HepG2 (cell line): ENCODE measurements at regions not wholly inside any gene's neighbourhood (a gene's known extent, or its start where the extent isn't known, plus 50 kb on each side); places are given as distances from the start of the nearest gene placed in this dataset.
A peak's percentile ranks its signal among the peaks of the same experiment; 100 is the strongest.

ENCODE experiments used
- ATAC-seq: fragments of 200-7000 bp; cut with Tn5 transposase; 3 replicates; pipeline ENCODE4 v1.9.1; 2020; ENCODE audit warnings: mild to moderate bottlenecking, moderate library complexity
- BruUV-seq: library from RNA; stranded (reverse); fragments of 400-500 nt; replicated peaks from 2 replicates; lab custom pipeline; 2021; lab: Mats Ljungman, UMichigan
- CTCF ChIA-PET: fragments of 300-600 bp; formaldehyde crosslinking; extraction: SDS; loops from one replicate; lab custom pipeline; 2021; ENCODE audit warnings: low total read pairs, inconsistent platforms, low intra/inter-chr PET ratio; lab: Yijun Ruan, JAX
- POLR2A ChIA-PET: fragments of 350-600 bp; sonication (Branson Sonifier 250); formaldehyde crosslinking; loops from one replicate; lab custom pipeline; 2020; ENCODE audit warnings: antibody characterized with exemption, inconsistent platforms; lab: Yijun Ruan, JAX
- DNase-seq: peaks from one replicate; pipeline ENCODE4 v3.0.0-alpha.2; 2015; ENCODE audit warnings: low spot score
- FAIRE-seq: peaks from 3 replicates; lab custom pipeline; 2011; peaks lifted over from hg19 to GRCh38; lab: Jason Lieb, UNC
- H2AFZ ChIP-seq: one replicate; pipeline ENCODE4 v1.6.1; 2011; ENCODE audit warnings: low read length, inconsistent platforms
- H3K27ac ChIP-seq: fragments of 300-600 bp; 3 replicates; pipeline ENCODE4 v1.8.0; 2011; ENCODE audit warnings: mixed run types, mild to moderate bottlenecking, mixed read lengths, low read length, inconsistent platforms; ENCODE audit not compliant: insufficient read depth; ENCODE audit errors: extremely low read length
- H3K27me3 ChIP-seq, 2 experiments: fragments of 200-600 bp in 1 of 2; 2 replicates in 1 of 2; 3 replicates in 1 of 2; pipeline versions ENCODE4 v1.6.0 to v1.8.0; 2011; ENCODE audit warnings: low read length in 2 of 2, mild to moderate bottlenecking in 2 of 2, moderate library complexity in 2 of 2, inconsistent platforms in 1 of 2; ENCODE audit not compliant: insufficient read depth in 2 of 2, control insufficient read depth in 1 of 2
- H3K36me3 ChIP-seq, 2 experiments: fragments of 200-600 bp in 1 of 2; replicated peaks in 1 of 2; 2 replicates in 1 of 2; 3 replicates in 1 of 2; pipeline versions ENCODE4 v1.5.1 to v1.8.0; 2011; ENCODE audit warnings: low read length in 2 of 2, inconsistent platforms in 1 of 2; ENCODE audit not compliant: insufficient read depth in 2 of 2, control insufficient read depth in 1 of 2
- H3K4me1 ChIP-seq: 2 replicates; pipeline ENCODE4 v1.5.1; 2012; ENCODE audit warnings: low read length, inconsistent platforms; ENCODE audit not compliant: insufficient read depth
- H3K4me2 ChIP-seq: 2 replicates; pipeline ENCODE4 v1.6.0; 2011; ENCODE audit warnings: low read depth, low read length, inconsistent platforms
- H3K4me3 ChIP-seq, 3 experiments: fragments of 200-600 bp in 1 of 3; sonication (generic), shearing (Covaris generic) in 1 of 3; replicated peaks in 1 of 3; 2 replicates each; pipeline ENCODE4 v1.5.1; 2011 to 2016; ENCODE audit warnings: low read length in 3 of 3, inconsistent platforms in 2 of 3, low read depth in 2 of 3, mild to moderate bottlenecking in 2 of 3, control low read depth in 1 of 3, mixed read lengths in 1 of 3; ENCODE audit not compliant: insufficient read depth in 1 of 3
- H3K79me2 ChIP-seq: one replicate; pipeline ENCODE4 v1.6.1; 2011; ENCODE audit warnings: low read length, inconsistent platforms; ENCODE audit not compliant: insufficient read depth
- H3K9ac ChIP-seq: 2 replicates; pipeline ENCODE4 v1.6.0; 2011; ENCODE audit warnings: mild to moderate bottlenecking, low read depth, low read length, inconsistent platforms; ENCODE audit not compliant: insufficient read depth
- H3K9me3 ChIP-seq: 2 replicates; pipeline ENCODE4 v1.5.1; 2012; ENCODE audit warnings: mild to moderate bottlenecking, low read length
- H4K20me1 ChIP-seq: 2 replicates; pipeline ENCODE4 v1.6.0; 2011; ENCODE audit warnings: inconsistent platforms, mild to moderate bottlenecking, low read length, moderate library complexity; ENCODE audit not compliant: insufficient read depth
- KAT7 ChIP-seq: IDR thresholded peaks from 2 replicates; pipeline ENCODE4 v1.6.1; 2018; ENCODE audit warnings: borderline replicate concordance, missing compliant biosample characterization
- KDM4B ChIP-seq: sonication (generic); formaldehyde crosslinking; IDR thresholded peaks from 2 replicates; pipeline ENCODE4 v1.4.0; 2020; ENCODE audit warnings: missing genetic modification reagents
- MED8 ChIP-seq: sonication (generic); formaldehyde crosslinking; IDR thresholded peaks from 2 replicates; pipeline ENCODE4 v1.8.1; 2023; ENCODE audit warnings: mild to moderate bottlenecking, missing genetic modification reagents; ENCODE audit not compliant: insufficient replicate concordance
- NR2F1 ChIP-seq, 2 experiments: fragments of 450-650 bp in 1 of 2; formaldehyde crosslinking in 1 of 2; IDR thresholded peaks; 2 replicates each; pipeline versions ENCODE4 v1.5.0 to v1.6.1; 2016 to 2020; ENCODE audit warnings: mild to moderate bottlenecking in 1 of 2, missing compliant biosample characterization in 1 of 2, missing genetic modification reagents in 1 of 2, moderate library complexity in 1 of 2
- TBX2 ChIP-seq: sonication (generic); formaldehyde crosslinking; IDR thresholded peaks from 2 replicates; pipeline ENCODE4 v1.5.0; 2020; ENCODE audit warnings: missing genetic modification reagents, mild to moderate bottlenecking, borderline replicate concordance
- YEATS2 ChIP-seq: sonication (generic); formaldehyde crosslinking; IDR thresholded peaks from 2 replicates; pipeline ENCODE4 v1.4.0; 2020; ENCODE audit warnings: missing genetic modification reagents, borderline replicate concordance
- ZNF256 ChIP-seq: sonication (generic); formaldehyde crosslinking; conservative IDR thresholded peaks from 2 replicates; pipeline ENCODE4 v1.4.0; 2020; ENCODE audit warnings: missing genetic modification reagents
- ZNF329 ChIP-seq: sonication (generic); formaldehyde crosslinking; IDR thresholded peaks from 2 replicates; pipeline ENCODE4 v1.9.0; 2021; ENCODE audit warnings: low read depth, mild to moderate bottlenecking, missing genetic modification reagents
- WGBS: methylation state at CpG from one replicate; pipeline ENCODE4 v1.1.6; 2017; ENCODE audit warnings: low lambda C conversion rate; 5-methylcytosine and 5-hydroxymethylcytosine counted together
- in situ Hi-C: cut with HindIII; loops from 2 replicates; pipeline ENCODE4 v1.10.0; 2017; ENCODE audit warnings: low pct_unique_long_range_greater_than_20kb; ENCODE audit not compliant: extremely low pct_ligation_motif_present
- intact Hi-C: fragments of 100-400 bp; cut with micrococcal nuclease; formaldehyde crosslinking; loops from one replicate; pipeline ENCODE4 v1.10.0; 2022; ENCODE audit not compliant: unreplicated experiment
- TF ChIP-seq, protein P1 (sequence below): sonication (generic); formaldehyde crosslinking; IDR thresholded peaks from 2 replicates; pipeline ENCODE4 v1.9.0; 2021; ENCODE audit warnings: missing genetic modification reagents, borderline replicate concordance
- TF ChIP-seq, protein P2 (sequence below): IDR thresholded peaks from 2 replicates; pipeline ENCODE4 v1.6.1; 2018; ENCODE audit warnings: missing genetic modification reagents, mild to moderate bottlenecking, missing compliant biosample characterization

DNA sequence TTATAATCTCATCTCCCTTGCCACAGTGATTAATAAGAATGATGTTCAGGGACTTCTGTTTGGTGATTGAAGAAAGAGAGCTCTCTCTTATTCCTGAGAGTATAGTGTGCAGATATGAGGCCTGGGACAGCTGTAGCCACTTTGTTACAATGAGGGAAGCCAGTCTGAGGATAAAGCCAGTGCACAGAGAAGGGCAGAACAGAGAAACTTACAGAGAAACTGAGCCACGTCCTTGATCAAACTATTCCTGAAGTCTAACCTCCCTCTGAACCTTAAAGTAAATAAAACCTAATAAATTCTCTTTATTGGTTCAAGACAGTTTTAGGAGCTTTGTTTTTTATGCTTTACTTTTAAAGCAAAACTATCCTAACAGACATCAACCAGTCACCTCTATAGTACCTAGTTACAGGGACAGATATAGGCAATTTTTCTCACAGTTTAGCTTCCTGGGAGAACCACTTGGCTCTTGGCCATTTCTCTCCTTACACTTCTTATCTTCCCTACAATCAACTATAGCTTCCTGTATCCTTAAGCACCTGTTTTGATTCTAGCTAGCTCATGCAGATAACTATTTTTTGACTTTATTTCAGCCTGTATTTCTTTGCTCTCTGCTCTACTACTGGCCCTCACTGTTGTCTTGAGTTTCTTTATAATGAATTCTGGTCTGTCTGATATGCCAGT, 284.4 kb downstream of the SHQ1 start:
- FAIRE-seq (no peak), DNase-seq (no peak), ATAC-seq (no peak)
- intact Hi-C loops: no loop called here
- ChIA-PET CTCF (no interaction called here), POLR2A (interaction anchor here (0.9 kb wide), 1 partner anchor 27 kb away, joined by 4 read pairs; no protein-coding TSS in a partner anchor)
- no peak overlapping the region for H3K4me2 ChIP-seq
- 69% methylated on average over 1 of the region's 1 CpG for WGBS
- no peak overlapping the region for H3K27ac ChIP-seq
- no peaks in the 10 kb centered on the region for H3K27me3 ChIP-seq
- H3K4me3 ChIP-seq: no peak overlapping the region
- H3K9me3 ChIP-seq: peaks cover 6% of the 10 kb centered on the region; the same call in 1 of the 2 replicates
- H3K79me2 ChIP-seq: no peaks in the 10 kb centered on the region
- no peaks in the 10 kb centered on the region for H4K20me1 ChIP-seq
- H3K4me1 ChIP-seq: peaks cover 57% of the 10 kb centered on the region
- no peak overlapping the region for H2AFZ ChIP-seq
- TF ChIP-seq YEATS2 (CRISPR knock-in tag) (no peak), ZNF329 (CRISPR knock-in tag) (peak; percentile 94)
- TF ChIP-seq, all 625 proteins: peak for 1
- Histone ChIP-seq H3K36me3 (no peaks in the 10 kb centered on the region), H3K9ac (no peak overlapping the region)
- in situ Hi-C loops: no loop called here
- no TSS peak for BruUV-seq

DNA sequence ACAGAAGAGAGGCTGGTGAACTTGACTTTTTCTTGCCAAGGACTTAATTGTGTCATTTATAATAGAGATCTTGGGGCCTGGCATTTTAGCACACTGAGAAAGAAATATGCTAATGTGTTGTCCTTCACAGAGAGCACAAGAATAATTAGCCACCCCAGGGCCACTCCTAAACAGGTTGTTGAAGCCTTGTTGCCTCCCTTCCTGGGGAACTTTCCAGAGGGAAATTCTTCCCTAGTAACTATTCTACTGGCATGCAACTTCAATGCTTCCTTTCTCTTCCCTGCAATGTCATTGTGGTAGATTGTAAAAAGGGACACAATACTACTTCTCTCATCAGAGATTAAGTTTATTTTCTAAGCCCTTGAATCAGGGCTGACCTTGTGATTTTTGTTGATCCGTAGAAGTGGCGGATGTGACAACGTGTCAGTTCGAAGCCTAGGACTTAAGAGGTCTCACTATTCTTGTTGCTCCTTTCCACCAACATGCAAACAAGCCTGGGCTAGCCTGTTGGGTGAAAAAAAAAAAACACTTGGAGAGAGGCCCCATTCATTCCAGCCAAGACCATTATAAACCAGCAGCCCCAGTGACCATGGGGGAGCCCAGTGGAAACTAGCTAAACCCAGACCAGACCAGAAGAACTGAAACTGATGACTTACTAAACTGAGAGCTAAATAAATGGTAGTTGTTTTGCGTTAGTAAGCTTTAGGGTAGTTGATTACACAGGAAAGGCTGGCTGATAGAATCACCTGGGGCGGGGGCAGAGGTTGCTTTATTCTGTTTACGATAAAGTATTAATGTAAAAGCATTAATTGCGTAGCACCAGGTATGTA, 287.2 kb downstream of the SHQ1 start:
- 97% methylated on average over 8 of the region's 8 CpGs for WGBS
- in situ Hi-C loops: no loop called here
- no peak overlapping the region for H3K27ac ChIP-seq
- no peaks in the 10 kb centered on the region for H3K36me3 ChIP-seq
- no peaks in the 10 kb centered on the region for H3K79me2 ChIP-seq
- no peak overlapping the region for H3K9ac ChIP-seq
- H2AFZ ChIP-seq: no peak overlapping the region
- peaks cover 30% of the 10 kb centered on the region for H3K4me1 ChIP-seq
- no peak overlapping the region for H3K4me2 ChIP-seq
- POLR2A ChIA-PET: no interaction called here
- no TSS peak for BruUV-seq
- H3K4me3 ChIP-seq: no peak overlapping the region
- no peaks in the 10 kb centered on the region for H3K27me3 ChIP-seq
- no peak for ATAC-seq
- DNase-seq: no peak
- CTCF ChIA-PET: no interaction called here
- no peak for FAIRE-seq
- H3K9me3 ChIP-seq: peaks cover 6% of the 10 kb centered on the region; the same call in 1 of the 2 replicates
- intact Hi-C loops: no loop called here
- TF ChIP-seq, protein P1, sequence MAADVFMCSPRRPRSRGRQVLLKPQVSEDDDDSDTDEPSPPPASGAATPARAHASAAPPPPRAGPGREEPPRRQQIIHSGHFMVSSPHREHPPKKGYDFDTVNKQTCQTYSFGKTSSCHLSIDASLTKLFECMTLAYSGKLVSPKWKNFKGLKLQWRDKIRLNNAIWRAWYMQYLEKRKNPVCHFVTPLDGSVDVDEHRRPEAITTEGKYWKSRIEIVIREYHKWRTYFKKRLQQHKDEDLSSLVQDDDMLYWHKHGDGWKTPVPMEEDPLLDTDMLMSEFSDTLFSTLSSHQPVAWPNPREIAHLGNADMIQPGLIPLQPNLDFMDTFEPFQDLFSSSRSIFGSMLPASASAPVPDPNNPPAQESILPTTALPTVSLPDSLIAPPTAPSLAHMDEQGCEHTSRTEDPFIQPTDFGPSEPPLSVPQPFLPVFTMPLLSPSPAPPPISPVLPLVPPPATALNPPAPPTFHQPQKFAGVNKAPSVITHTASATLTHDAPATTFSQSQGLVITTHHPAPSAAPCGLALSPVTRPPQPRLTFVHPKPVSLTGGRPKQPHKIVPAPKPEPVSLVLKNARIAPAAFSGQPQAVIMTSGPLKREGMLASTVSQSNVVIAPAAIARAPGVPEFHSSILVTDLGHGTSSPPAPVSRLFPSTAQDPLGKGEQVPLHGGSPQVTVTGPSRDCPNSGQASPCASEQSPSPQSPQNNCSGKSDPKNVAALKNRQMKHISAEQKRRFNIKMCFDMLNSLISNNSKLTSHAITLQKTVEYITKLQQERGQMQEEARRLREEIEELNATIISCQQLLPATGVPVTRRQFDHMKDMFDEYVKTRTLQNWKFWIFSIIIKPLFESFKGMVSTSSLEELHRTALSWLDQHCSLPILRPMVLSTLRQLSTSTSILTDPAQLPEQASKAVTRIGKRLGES (CRISPR knock-in tag): no peak
- TF ChIP-seq ZNF256 (CRISPR knock-in tag): no peak
- no peak for TF ChIP-seq TBX2 (CRISPR knock-in tag)
- no peak for TF ChIP-seq KDM4B (CRISPR knock-in tag)
- TF ChIP-seq, protein P2, sequence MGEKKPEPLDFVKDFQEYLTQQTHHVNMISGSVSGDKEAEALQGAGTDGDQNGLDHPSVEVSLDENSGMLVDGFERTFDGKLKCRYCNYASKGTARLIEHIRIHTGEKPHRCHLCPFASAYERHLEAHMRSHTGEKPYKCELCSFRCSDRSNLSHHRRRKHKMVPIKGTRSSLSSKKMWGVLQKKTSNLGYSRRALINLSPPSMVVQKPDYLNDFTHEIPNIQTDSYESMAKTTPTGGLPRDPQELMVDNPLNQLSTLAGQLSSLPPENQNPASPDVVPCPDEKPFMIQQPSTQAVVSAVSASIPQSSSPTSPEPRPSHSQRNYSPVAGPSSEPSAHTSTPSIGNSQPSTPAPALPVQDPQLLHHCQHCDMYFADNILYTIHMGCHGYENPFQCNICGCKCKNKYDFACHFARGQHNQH: no peak
- TF ChIP-seq MED8 (CRISPR knock-in tag): no peak
- TF ChIP-seq NR2F1 (CRISPR knock-in tag; IDR thresholded peaks at IDR 0.05): no peak
- no peak for TF ChIP-seq KAT7 (CRISPR knock-in tag)
- no peaks in the 10 kb centered on the region for H4K20me1 ChIP-seq
